DOHH2 (cell line): ENCODE measurements at regions not wholly inside any gene's neighbourhood (a gene's known extent, or its start where the extent isn't known, plus 50 kb on each side); places are given as distances from the start of the nearest gene placed in this dataset.

Experiments used
- H3F3A ChIP-seq: fragments of 200-600 bp; sonication (generic), shearing (Covaris generic); 2 replicates; pipeline ENCODE4 v1.6.0; 2016; ENCODE audit warnings: antibody characterized with exemption, mild to moderate bottlenecking; ENCODE audit not compliant: control insufficient read depth, insufficient read depth
- H3K27ac ChIP-seq: fragments of 200-600 bp; sonication (generic); 2 replicates; pipeline ENCODE4 v1.5.1; 2014; ENCODE audit warnings: low read depth, mild to moderate bottlenecking, low read length, moderate library complexity
- H3K27me3 ChIP-seq: fragments of 200-600 bp; sonication (generic); 2 replicates; pipeline ENCODE4 v1.6.1; 2014; ENCODE audit warnings: mild to moderate bottlenecking, low read length, mixed read lengths; ENCODE audit not compliant: control insufficient read depth
- H3K36me3 ChIP-seq: fragments of 200-600 bp; sonication (generic); 2 replicates; pipeline ENCODE4 v1.6.1; 2014; ENCODE audit warnings: mild to moderate bottlenecking, low read length, moderate library complexity, mixed read lengths; ENCODE audit not compliant: control insufficient read depth
- H3K4me1 ChIP-seq: fragments of 200-600 bp; sonication (generic); 2 replicates; pipeline ENCODE4 v1.6.1; 2014; ENCODE audit warnings: mild to moderate bottlenecking, low read length, mixed read lengths; ENCODE audit not compliant: control insufficient read depth
- H3K4me2 ChIP-seq: fragments of 200-600 bp; sonication (generic); 2 replicates; pipeline ENCODE4 v1.6.0; 2014; ENCODE audit warnings: mild to moderate bottlenecking, low read length, moderate library complexity
- H3K4me3 ChIP-seq: fragments of 200-600 bp; sonication (generic); 2 replicates; pipeline ENCODE4 v1.5.1; 2014; ENCODE audit warnings: mild to moderate bottlenecking, low read length, mixed read lengths
- H3K79me2 ChIP-seq: fragments of 200-600 bp; sonication (generic); 2 replicates; pipeline ENCODE4 v1.6.1; 2014; ENCODE audit warnings: mild to moderate bottlenecking, low read length, mixed read lengths; ENCODE audit not compliant: control insufficient read depth
- H3K9me2 ChIP-seq: fragments of 200-600 bp; sonication (generic); replicated peaks from 2 replicates; pipeline ENCODE4 v1.6.1; 2014; ENCODE audit warnings: mild to moderate bottlenecking, low read length, mixed read lengths; ENCODE audit not compliant: control insufficient read depth
- H3K9me3 ChIP-seq: fragments of 200-600 bp; sonication (generic); 2 replicates; pipeline ENCODE4 v1.6.1; 2014; ENCODE audit warnings: antibody characterized with exemption, low read length, mixed read lengths; ENCODE audit not compliant: control insufficient read depth, insufficient read depth
- H4K20me1 ChIP-seq: fragments of 200-600 bp; sonication (generic); 2 replicates; pipeline ENCODE4 v1.6.0; 2014; ENCODE audit warnings: low read depth, mild to moderate bottlenecking, antibody characterized with exemption, low read length, moderate library complexity; ENCODE audit not compliant: control insufficient read depth, insufficient read depth
- CTCF ChIP-seq: fragments of 200-600 bp; sonication (generic); IDR thresholded peaks from one replicate; pipeline ENCODE4 v1.5.1; 2014; ENCODE audit warnings: antibody characterized with exemption, mild to moderate bottlenecking, low read depth, low read length; ENCODE audit not compliant: poor library complexity, severe bottlenecking
- EZH2phosphoT487 ChIP-seq: fragments of 200-600 bp; sonication (generic); IDR thresholded peaks from 2 replicates; pipeline ENCODE4 v1.6.1; 2017; ENCODE audit warnings: borderline replicate concordance, mild to moderate bottlenecking, antibody characterized with exemption, low read length, moderate library complexity, mixed read lengths

GRCh38 chr22:27507111-27507611 is 294.4 kb downstream of the MN1 start:
- Histone ChIP-seq H3K9me2 (no peaks in the 10 kb centered on the region), H3K27ac (no peak overlapping the region), H3K27me3 (peaks cover 5% of the 10 kb centered on the region), H3K9me3 (no peaks in the 10 kb centered on the region), H3K4me1 (no peaks in the 10 kb centered on the region), H3K79me2 (no peaks in the 10 kb centered on the region), H3F3A (no peaks in the 10 kb centered on the region), H3K36me3 (no peaks in the 10 kb centered on the region), H3K4me3 (no peak overlapping the region), H3K4me2 (no peak overlapping the region), H4K20me1 (no peaks in the 10 kb centered on the region)
- TF ChIP-seq EZH2phosphoT487 (no peak), CTCF (no peak)

- Histone ChIP-seq H3K4me2 (no peak overlapping the region), H3K36me3 (no peaks in the 10 kb centered on the region), H3K4me3 (no peak overlapping the region), H3K27ac (no peak overlapping the region), H3K4me1 (no peaks in the 10 kb centered on the region), H3K9me3 (no peaks in the 10 kb centered on the region), H3K27me3 (peaks cover 5% of the 10 kb centered on the region), H4K20me1 (no peaks in the 10 kb centered on the region), H3K79me2 (no peaks in the 10 kb centered on the region), H3F3A (no peaks in the 10 kb centered on the region), H3K9me2 (no peaks in the 10 kb centered on the region)
- TF ChIP-seq EZH2phosphoT487 (no peak), CTCF (no peak)
Observed at GRCh38 chr22:27507935-27508526, 293.5 kb downstream of the MN1 start.

GRCh38 chr22:27509132-27509920 is 292.2 kb downstream of the MN1 start:
- no peak overlapping the region for H3K4me2 ChIP-seq
- no peaks in the 10 kb centered on the region for H3K79me2 ChIP-seq
- no peak overlapping the region for H3K27ac ChIP-seq
- no peaks in the 10 kb centered on the region for H3K36me3 ChIP-seq
- H3K27me3 ChIP-seq: peaks cover 5% of the 10 kb centered on the region
- H3K9me3 ChIP-seq: no peaks in the 10 kb centered on the region
- H3F3A ChIP-seq: no peaks in the 10 kb centered on the region
- TF ChIP-seq CTCF (no peak), EZH2phosphoT487 (no peak)
- H3K4me3 ChIP-seq: no peak overlapping the region
- H3K9me2 ChIP-seq: no peaks in the 10 kb centered on the region
- no peaks in the 10 kb centered on the region for H4K20me1 ChIP-seq
- H3K4me1 ChIP-seq: no peaks in the 10 kb centered on the region
